IPS DF 19.7 (cell line): ENCODE measurements at regions not wholly inside any gene's neighbourhood (a gene's known extent, or its start where the extent isn't known, plus 50 kb on each side); places are given as distances from the start of the nearest gene placed in this dataset.
A peak's percentile ranks its signal among the peaks of the same experiment; 100 is the strongest.

ENCODE experiments used
- DNase-seq: peaks from one replicate; pipeline ENCODE4 v3.0.0-alpha.2; 2013; ENCODE audit warnings: low read depth, low spot score

DNA sequence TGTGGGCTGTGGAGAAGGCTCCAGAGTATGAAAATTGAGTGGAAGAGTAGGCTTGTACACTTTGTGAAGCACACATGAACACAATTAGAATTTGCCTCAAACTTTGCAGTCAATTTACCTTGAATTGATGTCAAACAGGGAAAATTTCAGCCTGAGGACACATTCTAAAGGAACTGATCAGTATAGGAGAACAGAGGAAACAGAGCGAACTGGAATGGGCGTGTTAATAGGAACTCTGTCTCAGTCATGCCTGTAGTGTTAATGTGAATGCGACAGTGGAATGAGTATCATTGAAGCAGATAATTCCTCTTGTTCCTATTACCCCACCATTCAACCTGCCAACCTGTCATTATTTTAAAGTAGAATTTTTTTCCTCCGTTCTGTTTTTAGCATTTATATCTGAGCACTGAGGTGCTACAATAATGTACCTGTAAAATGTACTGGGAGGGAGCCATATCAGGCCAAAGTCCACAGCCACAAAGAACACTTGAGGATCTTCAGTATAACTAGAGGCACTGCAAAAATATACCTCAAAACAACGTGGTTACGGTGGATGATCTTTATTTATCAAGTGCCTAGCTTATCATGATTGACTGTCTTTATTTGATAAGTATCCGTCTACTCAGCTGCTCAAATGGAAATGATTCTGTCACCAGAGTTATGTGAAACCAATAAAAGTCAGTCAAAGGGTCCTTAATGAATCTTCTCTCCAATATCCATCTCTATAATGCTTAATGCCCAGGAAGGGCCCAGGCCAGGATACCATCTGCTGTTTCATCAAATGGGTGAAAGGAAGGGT lies 125.3 kb upstream of the STMND1 start:
- DNase-seq, result no peak

DNA sequence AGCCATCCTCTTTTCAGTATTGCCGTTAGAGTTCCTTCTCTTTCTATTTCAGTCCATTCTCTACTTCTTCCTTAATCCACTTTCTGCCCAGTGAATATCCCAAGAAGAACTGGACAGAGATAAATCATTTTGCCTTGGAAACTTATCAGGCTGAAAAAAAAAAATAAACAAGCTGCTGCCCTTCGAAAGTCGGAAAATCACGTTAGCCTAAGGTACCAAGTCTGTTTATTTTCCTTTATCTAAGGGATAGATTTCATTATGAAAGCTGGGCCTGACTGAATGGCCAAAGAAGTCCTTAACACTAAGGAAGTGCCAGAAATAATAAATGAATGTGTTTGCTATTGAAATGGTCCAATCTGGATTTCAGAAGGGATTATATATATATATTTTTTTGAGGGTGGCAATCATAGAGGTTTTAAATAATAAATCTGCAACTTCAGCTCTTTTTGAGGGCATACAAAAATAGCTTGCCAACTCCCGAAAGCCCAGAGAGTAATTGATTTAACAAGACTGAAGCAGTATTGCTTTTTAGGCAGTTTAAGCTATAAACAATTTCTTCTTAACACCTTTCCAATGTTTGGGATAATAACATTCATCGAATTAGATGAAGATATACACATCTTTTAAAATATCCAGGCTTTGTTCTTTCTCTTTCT lies 127.0 kb upstream of the STMND1 start:
- no peak for DNase-seq

DNA sequence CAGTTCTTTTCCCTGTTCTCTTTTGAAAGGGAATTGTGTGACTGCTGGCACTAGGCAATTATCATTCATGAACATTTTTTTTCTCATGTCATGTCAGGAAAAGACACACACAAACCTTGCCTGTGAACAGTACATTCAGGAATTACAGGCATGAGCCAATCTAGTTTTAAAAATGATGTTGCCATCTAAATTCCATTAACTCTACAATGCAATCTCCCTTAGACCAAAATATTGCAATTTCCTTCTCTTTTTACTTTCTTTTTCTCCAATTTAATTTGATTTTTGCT lies 127.5 kb upstream of the STMND1 start:
- DNase-seq, result no peak

DNA sequence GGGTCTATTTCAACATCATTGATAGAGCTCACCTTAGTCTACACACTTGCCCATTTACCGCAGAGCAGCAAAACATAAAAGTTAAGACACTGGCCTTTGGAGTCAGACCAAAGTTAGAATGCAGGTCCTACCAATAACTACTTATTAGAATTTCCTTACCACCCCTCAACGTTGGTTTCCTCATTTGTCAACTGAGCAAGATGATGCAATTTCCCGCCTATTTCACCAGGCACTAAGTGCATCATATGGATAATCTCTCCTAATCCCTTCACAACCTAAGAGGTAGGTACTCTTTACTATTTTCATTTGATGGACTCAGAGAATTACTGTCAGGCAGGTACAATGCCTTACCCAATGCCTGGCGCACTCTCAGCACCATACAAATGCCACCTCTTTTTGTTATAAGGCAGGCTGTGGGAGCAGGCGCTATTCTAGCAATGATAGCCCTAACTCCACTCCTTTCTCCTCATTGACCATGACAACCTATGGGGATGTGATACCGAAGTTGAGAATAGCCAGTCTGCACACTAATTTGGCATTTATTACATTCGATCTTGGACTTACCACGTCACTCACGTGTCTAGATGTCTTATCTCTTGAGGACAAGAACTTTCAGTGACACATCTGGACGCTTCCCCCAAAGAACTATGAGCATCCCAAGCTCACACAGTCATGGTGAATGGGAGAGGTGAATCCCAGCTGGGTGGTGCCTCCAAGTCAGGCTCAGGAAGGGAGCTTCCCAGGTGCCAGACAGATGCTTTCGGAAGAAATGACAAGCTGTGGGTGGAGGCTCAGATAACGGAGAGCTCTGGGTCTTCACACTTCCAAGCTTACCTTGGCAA lies 128.1 kb upstream of the STMND1 start:
- DNase-seq, result no peak

DNA sequence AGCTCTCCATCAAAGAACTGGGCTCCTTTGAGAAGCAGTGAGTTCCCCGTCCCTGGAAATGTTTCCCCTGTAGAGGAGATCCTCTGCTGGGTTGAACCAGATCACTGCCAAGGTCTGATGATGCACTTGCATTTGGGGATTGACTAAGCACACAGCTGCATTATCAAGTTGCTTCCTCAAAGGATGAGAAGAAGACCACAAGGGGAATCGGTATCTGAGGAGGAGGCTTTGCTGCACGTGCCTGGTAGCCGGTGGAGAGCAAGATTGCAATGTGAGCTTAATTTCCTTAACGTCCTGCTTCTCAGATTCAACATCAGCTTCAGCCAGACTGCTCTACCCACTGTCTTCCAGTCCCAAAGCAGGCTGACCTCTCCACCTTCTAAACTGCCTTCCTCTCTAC lies 128.8 kb upstream of the STMND1 start:
- no peak for DNase-seq

DNA sequence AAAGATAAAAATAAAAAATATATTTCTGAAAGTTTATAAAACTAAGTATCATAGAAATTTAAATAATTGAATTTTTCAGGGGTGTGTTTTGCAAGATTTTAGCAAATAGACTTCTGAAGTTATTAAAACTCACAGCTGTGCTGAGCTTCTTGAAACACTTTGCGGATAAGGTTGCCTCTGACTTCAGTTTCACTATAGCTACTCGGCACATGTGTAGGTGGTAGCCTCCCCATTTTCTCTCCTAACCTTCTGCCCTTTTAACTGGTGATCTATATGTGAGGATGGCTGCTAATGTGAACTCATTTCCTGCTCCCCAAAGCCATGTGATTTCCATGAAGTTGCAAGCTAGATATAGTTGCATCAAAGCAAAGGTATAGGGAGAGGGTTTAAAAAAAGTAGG lies 129.3 kb upstream of the STMND1 start:
- DNase-seq, result no peak

DNA sequence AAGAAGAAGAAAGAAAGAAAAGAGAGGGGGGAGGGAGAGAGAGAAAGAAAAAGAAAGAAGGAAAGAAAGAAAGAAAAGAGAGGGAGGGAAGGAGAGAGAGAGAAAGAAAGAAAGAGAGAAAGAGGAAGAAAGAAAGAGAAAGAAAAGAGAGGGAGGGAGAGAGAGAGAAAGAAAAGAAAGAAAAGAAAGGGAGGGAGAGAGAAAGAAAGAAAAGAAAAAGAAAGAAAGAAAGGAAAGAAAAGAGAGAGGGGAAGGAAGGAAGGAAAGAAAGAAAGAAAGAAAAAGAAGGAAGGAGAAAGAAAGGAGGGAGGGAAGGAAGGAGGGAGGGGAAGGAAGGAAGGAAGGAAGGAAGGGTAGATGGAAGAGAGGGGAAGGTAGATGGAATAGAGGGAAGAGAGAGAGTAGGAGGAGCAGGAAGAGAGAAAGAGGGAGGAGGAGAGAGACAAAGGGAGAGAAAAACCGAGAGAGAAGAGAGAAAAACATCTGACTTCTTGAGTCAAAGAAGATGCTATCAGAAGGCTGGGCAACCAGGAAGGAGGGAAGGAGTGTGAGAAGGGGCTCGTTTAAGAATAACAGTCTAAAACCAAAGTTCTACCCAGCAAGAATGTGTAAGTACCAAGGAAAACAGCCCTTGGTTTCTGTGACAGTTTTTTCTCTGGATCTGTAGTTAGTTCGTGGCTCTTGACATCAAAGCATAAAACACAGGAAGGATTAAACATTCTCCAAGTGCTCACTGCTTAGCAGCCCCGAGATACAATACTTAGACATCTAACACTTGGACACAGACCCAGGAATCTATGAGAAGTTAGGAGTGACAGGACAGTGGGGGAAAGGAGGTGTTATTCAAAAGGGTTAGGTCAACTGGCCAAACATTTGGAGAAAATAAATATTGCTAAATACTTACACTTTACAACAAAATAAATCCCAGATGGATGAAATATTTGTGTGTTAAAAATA lies 131.9 kb upstream of the STMND1 start:
- no peak for DNase-seq

DNA sequence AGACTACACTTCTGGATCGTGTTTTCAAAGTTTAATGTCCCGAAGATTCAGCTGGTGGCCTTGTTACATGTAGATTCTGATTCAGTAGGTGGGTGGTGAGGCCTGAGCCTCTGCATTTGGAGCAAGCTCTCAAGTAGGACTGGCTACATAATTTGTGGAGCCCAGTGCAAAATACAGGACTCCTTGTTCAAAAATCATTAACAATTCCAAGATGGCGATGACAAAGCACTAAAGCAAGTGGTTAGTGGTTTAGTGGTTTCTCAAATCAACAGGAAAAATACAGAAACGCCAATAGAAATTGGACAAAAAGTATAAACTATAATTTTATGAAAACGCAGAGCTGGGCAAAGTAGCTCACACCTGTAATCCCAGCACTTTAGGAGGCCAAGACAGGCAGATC lies 133.7 kb upstream of the STMND1 start:
- DNase-seq, result no peak

DNA sequence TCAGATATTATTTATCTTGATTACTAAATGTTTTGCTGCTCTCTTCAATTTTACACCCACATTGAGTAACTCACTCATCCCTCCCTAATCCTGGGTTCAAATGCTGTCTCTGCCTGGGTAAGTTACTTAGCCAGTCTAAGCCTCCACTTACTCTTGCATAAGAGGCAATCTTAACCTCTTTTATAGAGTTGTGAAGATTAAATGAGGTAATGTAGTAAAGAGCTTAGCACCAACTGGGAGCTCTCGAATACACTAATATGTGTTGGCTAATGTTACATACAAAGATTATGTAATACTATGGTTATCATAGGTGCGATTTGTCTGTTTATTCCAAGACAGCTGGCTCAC lies 134.4 kb upstream of the STMND1 start:
- no peak for DNase-seq

DNA sequence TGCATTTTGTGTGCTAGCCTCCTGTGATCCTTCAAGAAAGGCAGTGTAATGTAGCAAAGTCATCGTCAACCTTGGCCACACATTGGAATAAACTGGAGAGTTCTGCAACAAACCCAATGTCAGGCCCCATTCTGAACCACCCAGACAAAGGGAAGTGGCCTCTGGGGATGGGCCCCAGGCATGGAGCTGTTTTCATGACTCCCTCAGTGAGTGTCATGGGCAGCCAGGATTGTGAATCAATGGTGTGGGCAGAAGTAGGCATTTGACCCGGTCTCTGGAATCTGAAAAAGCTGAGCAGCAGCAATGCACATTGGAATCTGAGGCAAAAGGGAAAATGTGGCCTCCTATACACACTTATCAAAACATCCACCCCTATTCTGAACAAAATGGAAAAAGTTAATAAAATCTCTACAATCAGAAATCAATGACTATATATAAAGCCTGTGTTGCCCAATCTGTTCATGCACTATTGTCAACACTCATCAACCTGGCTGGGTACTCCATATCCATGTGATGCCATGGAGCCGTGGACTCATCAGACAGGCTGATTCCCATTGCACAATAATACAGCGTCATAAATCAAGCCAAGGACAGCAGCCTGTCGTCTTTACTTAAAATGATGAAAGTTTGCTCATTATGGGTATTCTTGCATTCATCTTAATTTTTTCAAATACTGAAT lies 134.9 kb upstream of the STMND1 start:
- no peak for DNase-seq

DNA sequence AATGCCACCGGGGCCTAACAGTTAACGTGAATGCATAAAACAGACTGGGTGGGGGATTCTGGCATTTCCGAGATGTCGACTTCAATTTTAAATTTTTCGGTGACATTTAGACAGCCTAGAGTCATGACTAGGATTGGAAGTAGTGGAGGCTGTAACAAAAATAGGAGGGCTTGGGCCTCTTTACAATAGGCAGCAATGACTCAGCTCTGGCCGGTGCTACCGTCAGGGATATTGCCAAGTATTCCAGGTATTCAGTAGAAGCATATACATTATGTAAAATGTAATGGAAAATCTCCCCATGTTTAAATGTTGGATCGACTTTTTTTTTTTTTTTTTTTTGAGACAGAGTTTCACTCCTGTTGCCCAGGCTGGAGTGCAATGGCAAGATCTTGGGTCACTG lies 136.2 kb upstream of the STMND1 start:
- no peak for DNase-seq

DNA sequence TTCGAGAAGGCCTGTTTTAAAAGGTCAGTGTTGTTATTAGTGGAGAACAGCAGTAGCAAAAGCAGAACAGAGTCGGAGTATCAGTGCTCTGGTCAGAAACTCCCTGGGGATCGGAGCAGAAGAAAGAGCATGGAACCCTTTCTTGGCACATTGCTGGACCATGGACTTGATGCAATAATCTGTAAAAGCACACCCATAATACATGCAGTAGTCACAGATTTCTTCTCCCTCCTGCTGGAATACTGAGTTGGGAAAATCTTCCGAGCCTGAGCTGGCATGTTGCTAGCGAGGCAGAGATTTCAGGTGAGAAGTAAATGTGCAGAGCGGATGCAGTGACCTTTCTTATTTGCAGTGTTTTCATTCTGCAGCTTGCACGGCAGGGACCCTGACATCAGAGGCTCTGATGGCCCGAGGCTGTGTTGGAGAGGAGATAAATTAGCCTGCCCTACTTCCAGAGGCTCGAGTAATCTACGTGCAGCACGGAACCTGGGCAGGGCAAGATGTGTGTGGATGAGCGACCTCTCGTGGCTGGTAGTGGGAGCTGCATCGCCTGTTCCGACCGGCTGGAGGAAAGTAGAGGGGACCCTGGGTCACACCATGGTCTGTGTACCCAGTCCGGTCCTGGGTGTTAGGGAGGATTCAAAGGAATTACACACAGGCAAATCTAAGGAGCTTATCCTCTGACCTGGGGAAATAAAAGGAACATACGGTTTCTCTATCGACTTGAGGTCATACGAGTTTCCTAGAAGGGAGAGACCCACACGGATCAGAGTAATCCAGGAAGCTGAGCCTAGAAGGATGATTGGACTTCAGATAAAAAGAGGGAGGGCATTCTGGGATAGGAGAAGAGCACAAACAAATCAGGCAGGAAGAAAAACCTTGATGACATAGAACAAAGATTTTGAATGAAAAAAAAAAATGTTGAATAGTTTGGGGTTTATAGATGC lies 137.0 kb upstream of the STMND1 start:
- DNase-seq, result peak; percentile 57

DNA sequence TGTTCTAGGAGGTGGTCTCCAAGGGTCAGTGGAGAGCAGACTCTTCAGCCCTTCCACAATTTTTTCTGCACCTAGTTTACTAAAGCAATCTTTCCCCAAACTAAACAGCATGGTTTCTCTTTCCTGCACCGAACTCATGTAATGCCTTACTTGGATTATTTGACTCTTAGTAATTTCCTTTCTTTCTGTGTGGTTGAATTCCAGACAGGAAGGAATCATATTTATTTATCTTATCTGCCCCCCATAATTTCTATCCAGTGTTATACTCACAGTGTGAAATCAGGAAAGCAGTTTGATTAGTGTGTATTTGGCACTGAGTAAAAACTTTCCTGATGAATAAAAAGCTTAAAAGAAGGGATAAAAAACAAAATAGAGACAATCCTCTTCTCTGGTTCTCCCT lies 140.3 kb upstream of the STMND1 start:
- no peak for DNase-seq

DNA sequence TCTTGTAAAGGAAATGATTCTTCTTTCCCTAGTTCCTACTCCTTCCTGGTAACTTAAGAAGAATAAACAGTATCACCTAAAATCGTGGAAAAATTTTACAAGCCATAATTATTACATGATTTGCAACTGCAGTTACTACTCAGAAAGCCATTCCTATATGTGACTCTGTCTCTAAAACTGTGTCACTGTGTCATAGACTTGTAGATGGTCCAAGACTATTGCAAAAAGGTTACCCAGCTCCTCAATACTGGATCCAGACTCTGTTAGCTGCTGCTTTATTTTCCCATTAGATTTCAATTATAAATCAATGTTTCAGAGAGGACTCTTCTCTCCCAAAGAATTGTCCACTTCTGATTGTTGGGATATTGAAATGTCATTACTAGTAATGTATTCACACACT lies 142.1 kb upstream of the STMND1 start:
- DNase-seq, result no peak

DNA sequence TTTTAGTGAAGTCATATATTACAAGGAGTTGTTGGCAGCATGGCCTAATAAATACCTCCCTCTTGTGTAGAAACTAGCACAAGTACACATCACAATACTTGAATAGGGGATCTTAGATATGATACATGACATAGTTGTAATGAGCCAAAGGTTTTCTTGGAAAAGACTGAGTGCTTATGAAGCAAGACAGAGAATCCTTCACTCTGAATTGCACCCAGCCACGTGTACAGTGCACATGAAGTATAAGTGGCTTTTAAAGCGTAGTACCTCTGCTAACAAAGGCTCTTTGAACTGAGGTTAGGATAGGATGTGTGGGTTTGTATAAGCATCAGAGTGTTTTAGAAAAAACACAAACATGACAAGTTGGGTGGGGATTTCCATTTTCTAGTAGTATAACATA lies 145.5 kb upstream of the STMND1 start:
- no peak for DNase-seq

DNA sequence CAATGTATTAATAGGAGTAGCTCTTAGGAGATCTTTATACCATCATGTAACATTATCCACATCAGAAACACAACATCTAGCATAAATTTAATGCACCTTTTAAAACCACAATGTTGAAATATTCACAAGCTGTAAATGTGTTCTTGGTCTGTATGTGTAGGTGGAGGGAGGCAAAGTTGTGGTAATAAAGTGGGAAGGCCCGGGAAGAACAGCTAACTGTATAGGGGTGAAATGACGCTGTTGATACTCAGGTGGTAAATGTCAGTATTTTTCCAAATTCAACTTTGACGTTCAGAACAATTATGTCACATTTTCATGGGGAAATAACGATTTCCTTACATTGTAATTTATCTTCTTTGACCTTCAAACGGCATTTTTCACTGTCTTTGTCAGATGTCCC lies 146.0 kb upstream of the STMND1 start:
- DNase-seq, result no peak

DNA sequence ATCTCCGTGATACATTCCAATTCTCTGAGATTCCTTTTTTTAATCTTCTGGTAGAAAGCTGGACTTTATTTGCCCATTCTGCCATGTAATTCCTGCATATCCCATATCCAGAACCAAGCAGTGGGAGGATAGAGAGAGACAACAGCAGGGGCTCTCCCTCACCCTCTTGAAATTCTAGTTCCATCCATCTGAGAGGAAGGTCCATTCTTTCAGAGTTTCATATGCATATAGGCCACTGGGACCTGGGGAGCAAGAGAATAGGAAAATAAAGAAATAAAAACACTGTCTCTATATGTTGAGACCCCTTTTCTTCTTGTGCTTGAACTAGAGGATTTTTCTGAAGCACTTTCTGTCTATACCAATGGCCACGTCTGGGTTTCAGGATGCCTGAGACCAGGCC lies 147.9 kb upstream of the STMND1 start:
- no peak for DNase-seq

DNA sequence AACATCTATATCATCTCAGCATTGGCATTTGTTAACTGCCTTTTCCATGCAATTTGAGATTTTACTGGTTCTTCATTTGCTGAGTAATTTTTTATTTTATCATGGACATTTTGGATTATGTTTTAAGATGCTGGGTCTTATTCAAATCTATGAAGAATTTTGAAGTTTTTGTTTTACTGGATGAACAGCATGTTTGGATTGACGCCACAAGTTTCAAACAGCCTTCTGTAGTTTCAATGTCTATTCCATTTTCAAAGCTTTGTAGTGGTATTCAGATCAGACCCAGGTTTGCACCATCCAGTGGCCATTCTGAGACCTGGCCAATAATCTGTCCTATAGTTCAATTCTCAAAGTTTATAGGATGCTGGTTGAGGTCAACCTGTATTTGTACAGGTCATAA lies 148.4 kb upstream of the STMND1 start:
- DNase-seq, result no peak

DNA sequence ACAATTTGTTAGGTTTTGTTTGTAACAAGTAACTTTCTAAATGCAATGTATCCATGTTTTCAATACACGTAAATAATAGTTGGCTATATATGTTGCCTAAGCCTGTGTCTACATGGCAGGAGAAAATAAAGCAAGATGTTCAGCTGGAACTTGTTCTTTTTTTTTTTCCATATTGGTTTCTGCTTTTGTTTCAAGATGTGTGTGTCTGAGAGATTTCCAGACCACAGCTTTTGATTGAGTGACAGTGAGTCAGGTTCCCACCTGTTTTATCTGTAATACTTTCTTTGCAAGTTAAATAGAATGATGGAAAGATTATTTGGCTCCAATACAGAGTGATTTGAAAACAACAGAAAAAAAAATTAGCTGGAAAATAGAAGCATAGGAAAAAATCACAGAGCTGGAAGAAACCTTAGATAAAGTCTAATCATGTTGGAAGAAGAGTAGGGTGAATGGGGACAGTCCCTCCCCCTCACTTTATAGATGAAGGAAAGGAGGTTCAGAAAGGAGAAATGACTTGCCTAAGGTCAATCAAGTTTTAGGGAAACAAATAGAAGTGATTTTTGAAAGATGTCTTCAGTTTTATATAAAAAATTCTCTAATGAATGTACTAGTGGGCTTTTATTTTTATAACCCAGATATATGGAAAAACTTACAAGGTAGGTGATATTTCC lies 150.9 kb upstream of the STMND1 start:
- DNase-seq, result no peak

DNA sequence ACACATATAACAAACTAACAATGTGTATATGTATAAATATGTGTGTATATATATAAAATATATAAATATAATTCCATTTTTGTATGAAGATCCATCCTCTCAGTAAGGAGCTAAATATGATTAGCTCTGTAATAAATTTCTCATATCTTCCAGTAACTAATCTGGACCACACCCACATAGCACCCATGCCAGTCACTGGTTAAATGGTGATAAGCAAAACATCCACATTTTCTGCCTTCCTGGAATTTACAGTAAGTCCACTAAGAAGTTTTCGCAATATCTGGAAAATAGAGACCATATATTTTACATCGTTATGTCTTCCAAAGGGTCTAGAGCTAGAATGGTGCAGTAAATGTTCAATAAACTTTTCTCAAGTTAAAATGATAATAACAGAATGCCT lies 151.5 kb upstream of the STMND1 start:
- DNase-seq, result no peak
